Heart left ventricle (tissue), 13 donors: ENCODE measurements at regions not wholly inside any gene's neighbourhood (a gene's known extent, or its start where the extent isn't known, plus 50 kb on each side); places are given as distances from the start of the nearest gene placed in this dataset.

Source experiments
- POLR2A ChIP-seq, 2 donors: fragments of 450-650 bp; IDR thresholded peaks; one replicate each; pipeline ENCODE4 v1.6.1; 2017; ENCODE audit warnings: antibody characterized with exemption in 2 of 2, mild to moderate bottlenecking in 2 of 2, moderate library complexity in 2 of 2
- TF ChIP-seq, protein P1 (sequence below), 12 donors: fragments of 200-600 bp; sonication (generic) in 4 of 12; IDR thresholded peaks; one replicate each; pipeline versions ENCODE4 v1.5.0 to v1.8.0; 2018 to 2022; ENCODE audit warnings: antibody characterized with exemption in 12 of 12, mild to moderate bottlenecking in 5 of 12
- donor health status: ischemic (EF 13 %, LVEDD 7.1; RV severe dilation, severe dysfunction).
- donor health status: DM: no; HTN: yes; CAD: no.
- donor health status: DM: no; HTN: no; CAD: no.
- donor health status: ischemic (EF 25% LVEDD 6.9; RV normal size, moderate dysfunction).
- donor health status: ischemic (EF 25% LVEDD 5.7; RV mildly dilated, moderate dysfunction).
- donor health status: ischemic (EF 35%, LVEDD 5.7; RV mildly dilated, moderate dysfunction).
- donor health status: nonischemic (EF 11% LVEDD 7.7; RV severe dilation, severe dysfunction).
- donor health status: DM: yes; HTN: yes; CAD: no.
- donor health status: PGD.
- donor health status: ischemic (EF 29% LVEDD 5.4; RV normal size, mild dysfunction).
- donor health status: nonischemic (EF 23%, LVEDD 6.1; RV moderate dilation, normal function).

GRCh38 chr1:184867866-184868689 lies 106.2 kb downstream of the NIBAN1 start:
- TF ChIP-seq, protein P1, sequence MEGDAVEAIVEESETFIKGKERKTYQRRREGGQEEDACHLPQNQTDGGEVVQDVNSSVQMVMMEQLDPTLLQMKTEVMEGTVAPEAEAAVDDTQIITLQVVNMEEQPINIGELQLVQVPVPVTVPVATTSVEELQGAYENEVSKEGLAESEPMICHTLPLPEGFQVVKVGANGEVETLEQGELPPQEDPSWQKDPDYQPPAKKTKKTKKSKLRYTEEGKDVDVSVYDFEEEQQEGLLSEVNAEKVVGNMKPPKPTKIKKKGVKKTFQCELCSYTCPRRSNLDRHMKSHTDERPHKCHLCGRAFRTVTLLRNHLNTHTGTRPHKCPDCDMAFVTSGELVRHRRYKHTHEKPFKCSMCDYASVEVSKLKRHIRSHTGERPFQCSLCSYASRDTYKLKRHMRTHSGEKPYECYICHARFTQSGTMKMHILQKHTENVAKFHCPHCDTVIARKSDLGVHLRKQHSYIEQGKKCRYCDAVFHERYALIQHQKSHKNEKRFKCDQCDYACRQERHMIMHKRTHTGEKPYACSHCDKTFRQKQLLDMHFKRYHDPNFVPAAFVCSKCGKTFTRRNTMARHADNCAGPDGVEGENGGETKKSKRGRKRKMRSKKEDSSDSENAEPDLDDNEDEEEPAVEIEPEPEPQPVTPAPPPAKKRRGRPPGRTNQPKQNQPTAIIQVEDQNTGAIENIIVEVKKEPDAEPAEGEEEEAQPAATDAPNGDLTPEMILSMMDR (IDR thresholded peaks at IDR 0.05): no peak
- TF ChIP-seq POLR2A (IDR thresholded peaks at IDR 0.05): no peak
